SU-DHL-6 (cell line): ENCODE measurements at regions not wholly inside any gene's neighbourhood (a gene's known extent, or its start where the extent isn't known, plus 50 kb on each side); places are given as distances from the start of the nearest gene placed in this dataset.

ENCODE experiments used
- H2AFZ ChIP-seq: fragments of 200-600 bp; sonication (generic); 2 replicates; pipeline ENCODE4 v1.6.1; 2014; ENCODE audit warnings: low read depth, mild to moderate bottlenecking, moderate library complexity, mixed read lengths, antibody characterized with exemption, low read length; ENCODE audit not compliant: severe bottlenecking
- H3F3A ChIP-seq: fragments of 200-600 bp; shearing (Covaris generic); 2 replicates; pipeline ENCODE4 v1.6.0; 2016; ENCODE audit warnings: antibody characterized with exemption, mild to moderate bottlenecking; ENCODE audit not compliant: insufficient read depth
- H3K27ac ChIP-seq: fragments of 200-600 bp; sonication (generic); 2 replicates; pipeline ENCODE4 v1.5.1; 2016; ENCODE audit warnings: low read depth, mild to moderate bottlenecking, low read length, moderate library complexity, mixed read lengths
- H3K27me3 ChIP-seq: fragments of 200-600 bp; sonication (generic), shearing (Covaris generic); 2 replicates; pipeline ENCODE4 v1.6.0; 2014; ENCODE audit warnings: mild to moderate bottlenecking, low read length
- H3K36me3 ChIP-seq: fragments of 200-600 bp; sonication (generic); 2 replicates; pipeline ENCODE4 v1.6.1; 2014; ENCODE audit warnings: mild to moderate bottlenecking, low read length, mixed read lengths
- H3K4me2 ChIP-seq: fragments of 300-600, 200-600 bp; shearing (Covaris generic), sonication (generic); 2 replicates; pipeline ENCODE4 v1.6.0; 2014; ENCODE audit warnings: low read length, low read depth, mild to moderate bottlenecking; ENCODE audit not compliant: poor library complexity, severe bottlenecking
- H3K4me3 ChIP-seq: fragments of 200-600 bp; sonication (generic); 2 replicates; pipeline ENCODE4 v1.5.1; 2014; ENCODE audit warnings: antibody characterized with exemption, low read length, mild to moderate bottlenecking, mixed read lengths; ENCODE audit not compliant: insufficient read depth, poor library complexity, severe bottlenecking
- H3K79me2 ChIP-seq: fragments of 200-600 bp; sonication (generic); 2 replicates; pipeline ENCODE4 v1.6.1; 2014; ENCODE audit warnings: mild to moderate bottlenecking, low read length, moderate library complexity; ENCODE audit not compliant: insufficient read depth
- H3K9ac ChIP-seq: fragments of 200-600 bp; sonication (generic); 2 replicates; pipeline ENCODE4 v1.7.0; 2014; ENCODE audit warnings: mild to moderate bottlenecking, low read length
- H3K9me2 ChIP-seq: fragments of 200-600 bp; sonication (generic); replicated peaks from 2 replicates; pipeline ENCODE4 v1.6.1; 2014; ENCODE audit warnings: low read length; ENCODE audit not compliant: insufficient read depth
- H3K9me3 ChIP-seq: fragments of 200-600 bp; sonication (generic); 2 replicates; pipeline ENCODE4 v1.6.1; 2014; ENCODE audit warnings: low read length, mixed read lengths; ENCODE audit not compliant: insufficient read depth
- H4K20me1 ChIP-seq: fragments of 200-600 bp; sonication (generic); 2 replicates; pipeline ENCODE4 v1.6.1; 2014; ENCODE audit warnings: low read depth, mild to moderate bottlenecking, antibody characterized with exemption, low read length, moderate library complexity, mixed read lengths
- EZH2phosphoT487 ChIP-seq: fragments of 200-600 bp; sonication (generic), shearing (Covaris generic); conservative IDR thresholded peaks from 2 replicates; pipeline ENCODE4 v1.6.1; 2018; ENCODE audit warnings: mild to moderate bottlenecking, antibody characterized with exemption, low read length, moderate library complexity, mixed read lengths
- TF ChIP-seq, protein P1 (sequence below): fragments of 200-600 bp; sonication (generic); IDR thresholded peaks from one replicate; pipeline ENCODE4 v1.5.1; 2017; ENCODE audit warnings: antibody characterized with exemption, mild to moderate bottlenecking, low read length, moderate library complexity; ENCODE audit not compliant: insufficient read depth, poor library complexity, severe bottlenecking

DNA sequence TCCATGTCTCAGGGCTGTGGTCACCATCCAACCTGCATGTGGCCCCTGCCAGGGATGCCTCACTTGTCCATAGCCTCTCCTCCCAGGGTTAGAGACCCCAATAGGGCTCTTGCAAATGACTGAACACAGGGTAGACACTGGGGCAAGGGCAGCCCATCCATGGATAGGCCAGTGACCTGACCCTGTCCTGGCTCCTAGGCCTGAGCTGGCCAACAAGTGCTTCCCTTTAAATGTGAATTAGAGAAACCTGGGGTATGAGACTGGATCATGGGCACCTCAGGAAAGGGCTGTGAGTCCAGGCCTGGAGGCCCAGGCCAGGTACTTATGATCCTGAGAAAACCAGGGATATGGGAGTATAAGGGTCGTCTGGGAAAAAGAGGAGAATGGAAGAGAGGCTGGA, 64.5 kb downstream of the COPS8 start:
- H3K36me3 ChIP-seq = no peaks in the 10 kb centered on the region
- no peak overlapping the region for H3K27ac ChIP-seq
- H3K27me3 ChIP-seq = no peaks in the 10 kb centered on the region
- no peaks in the 10 kb centered on the region for H3K79me2 ChIP-seq
- H3K9me3 ChIP-seq = peaks cover 14% of the 10 kb centered on the region
- H3K4me2 ChIP-seq = no peak overlapping the region
- no peak overlapping the region for H2AFZ ChIP-seq
- no peaks in the 10 kb centered on the region for H4K20me1 ChIP-seq
- no peaks in the 10 kb centered on the region for H3F3A ChIP-seq
- no peak overlapping the region for H3K9ac ChIP-seq
- no peaks in the 10 kb centered on the region for H3K9me2 ChIP-seq
- no peak overlapping the region for H3K4me3 ChIP-seq
- TF ChIP-seq, protein P1, sequence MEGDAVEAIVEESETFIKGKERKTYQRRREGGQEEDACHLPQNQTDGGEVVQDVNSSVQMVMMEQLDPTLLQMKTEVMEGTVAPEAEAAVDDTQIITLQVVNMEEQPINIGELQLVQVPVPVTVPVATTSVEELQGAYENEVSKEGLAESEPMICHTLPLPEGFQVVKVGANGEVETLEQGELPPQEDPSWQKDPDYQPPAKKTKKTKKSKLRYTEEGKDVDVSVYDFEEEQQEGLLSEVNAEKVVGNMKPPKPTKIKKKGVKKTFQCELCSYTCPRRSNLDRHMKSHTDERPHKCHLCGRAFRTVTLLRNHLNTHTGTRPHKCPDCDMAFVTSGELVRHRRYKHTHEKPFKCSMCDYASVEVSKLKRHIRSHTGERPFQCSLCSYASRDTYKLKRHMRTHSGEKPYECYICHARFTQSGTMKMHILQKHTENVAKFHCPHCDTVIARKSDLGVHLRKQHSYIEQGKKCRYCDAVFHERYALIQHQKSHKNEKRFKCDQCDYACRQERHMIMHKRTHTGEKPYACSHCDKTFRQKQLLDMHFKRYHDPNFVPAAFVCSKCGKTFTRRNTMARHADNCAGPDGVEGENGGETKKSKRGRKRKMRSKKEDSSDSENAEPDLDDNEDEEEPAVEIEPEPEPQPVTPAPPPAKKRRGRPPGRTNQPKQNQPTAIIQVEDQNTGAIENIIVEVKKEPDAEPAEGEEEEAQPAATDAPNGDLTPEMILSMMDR = no peak

GRCh38 chr2:237150831-237151375, 65.2 kb downstream of the COPS8 start:
- TF ChIP-seq, protein P1 = no peak
- no peak overlapping the region for H3K4me2 ChIP-seq
- H3K36me3 ChIP-seq = no peaks in the 10 kb centered on the region
- H3K9ac ChIP-seq = no peak overlapping the region
- H3K4me3 ChIP-seq = no peak overlapping the region
- no peaks in the 10 kb centered on the region for H3K79me2 ChIP-seq
- H2AFZ ChIP-seq = no peak overlapping the region
- no peaks in the 10 kb centered on the region for H4K20me1 ChIP-seq
- no peak overlapping the region for H3K27ac ChIP-seq
- no peaks in the 10 kb centered on the region for H3K9me2 ChIP-seq
- H3K9me3 ChIP-seq = peaks cover 14% of the 10 kb centered on the region
- H3K27me3 ChIP-seq = no peaks in the 10 kb centered on the region
- H3F3A ChIP-seq = no peaks in the 10 kb centered on the region

- no peak for TF ChIP-seq EZH2phosphoT487
- TF ChIP-seq, protein P1 = no peak
- Histone ChIP-seq H3K9ac (no peak overlapping the region), H3F3A (no peaks in the 10 kb centered on the region), H3K27me3 (no peaks in the 10 kb centered on the region), H3K9me3 (peaks cover 10% of the 10 kb centered on the region; the same call in 1 of the 2 replicates), H3K27ac (no peak overlapping the region), H3K4me2 (no peak overlapping the region), H3K4me3 (no peak overlapping the region), H3K36me3 (no peaks in the 10 kb centered on the region), H3K79me2 (no peaks in the 10 kb centered on the region), H2AFZ (no peak overlapping the region), H4K20me1 (no peaks in the 10 kb centered on the region), H3K9me2 (no peaks in the 10 kb centered on the region)
These were observed 66.7 kb downstream of the COPS8 start for GRCh38 chr2:237152361-237152760.

- Histone ChIP-seq H3K4me3 (no peak overlapping the region), H2AFZ (no peak overlapping the region), H3K9ac (no peak overlapping the region), H3F3A (no peaks in the 10 kb centered on the region), H3K9me3 (peaks cover 2% of the 10 kb centered on the region; the same call in 1 of the 2 replicates), H3K9me2 (no peaks in the 10 kb centered on the region), H4K20me1 (no peaks in the 10 kb centered on the region), H3K27ac (no peak overlapping the region), H3K79me2 (no peaks in the 10 kb centered on the region), H3K27me3 (no peaks in the 10 kb centered on the region), H3K36me3 (no peaks in the 10 kb centered on the region), H3K4me2 (no peak overlapping the region)
- TF ChIP-seq EZH2phosphoT487 = no peak
- TF ChIP-seq, protein P1 = no peak
These were observed 67.5 kb downstream of the COPS8 start for GRCh38 chr2:237153181-237153580.
